ENCODE measurements at regions not wholly inside any gene's neighbourhood (a gene's known extent, or its start where the extent isn't known, plus 50 kb on each side); places are given as distances from the start of the nearest gene placed in this dataset.

DNA sequence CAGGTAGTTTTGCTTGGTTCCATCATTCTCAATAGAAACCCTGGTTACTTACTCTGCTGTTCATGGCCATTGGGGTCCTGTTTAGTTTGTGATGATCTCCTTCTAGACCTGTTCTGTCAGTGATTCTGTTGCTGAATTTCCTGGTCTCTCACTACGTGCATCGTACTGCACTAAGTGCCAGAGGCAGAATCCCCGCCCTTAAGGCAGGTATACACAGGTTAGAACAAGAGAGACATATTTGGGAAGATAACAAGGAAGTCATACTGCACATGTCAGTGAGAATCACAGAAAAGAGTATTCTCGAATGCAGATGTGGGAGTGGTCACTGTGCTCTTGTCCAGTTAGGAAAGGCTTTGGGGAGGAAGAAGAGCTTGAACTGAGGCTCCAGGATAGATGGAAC is 148.1 kb upstream of the MYLIP start:
- Histone ChIP-seq H3K27ac (ENCODE audit: low read length) (no peak overlapping the region), H3K9me3 (ENCODE audit: control insufficient read depth, insufficient read depth, low read length) (no peaks in the 10 kb centered on the region), H3K4me3 (ENCODE audit: low read length) (no peak overlapping the region), H3K36me3 (ENCODE audit: control insufficient read depth, insufficient read depth, low read length) (no peaks in the 10 kb centered on the region), H3K27me3 (ENCODE audit: control insufficient read depth, insufficient read depth, low read length) (no peaks in the 10 kb centered on the region), H3K4me1 (ENCODE audit: control insufficient read depth, insufficient read depth, low read length) (no peaks in the 10 kb centered on the region)
- DNase-seq (ENCODE audit: low read depth, low spot score), result no peak
- no CpG with 5 or more reads among the region's 4 CpGs for WGBS (ENCODE audit: insufficient coverage, insufficient read length)

DNA sequence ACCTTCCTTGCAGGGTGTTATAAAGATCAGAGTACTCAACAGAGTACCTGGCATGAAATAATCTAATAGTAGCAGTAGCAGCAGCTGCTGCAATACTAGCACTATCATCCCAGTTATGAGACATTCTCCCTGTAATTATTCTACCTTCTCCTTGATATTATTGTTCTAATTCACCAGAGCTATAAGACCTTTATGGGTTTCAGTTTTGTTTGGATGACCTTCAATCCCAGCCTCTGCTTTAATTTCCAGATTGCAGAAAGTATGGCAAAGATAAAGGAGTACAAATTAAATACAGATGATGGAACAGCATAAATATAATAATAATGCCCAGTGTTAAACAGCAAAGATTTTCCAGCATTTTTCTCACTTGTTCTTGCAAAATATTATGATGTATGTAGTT is 150.5 kb upstream of the MYLIP start:
- Histone ChIP-seq H3K27ac (ENCODE audit: low read length) (no peak overlapping the region), H3K27me3 (ENCODE audit: control insufficient read depth, insufficient read depth, low read length) (no peaks in the 10 kb centered on the region), H3K4me3 (ENCODE audit: low read length) (no peak overlapping the region), H3K4me1 (ENCODE audit: control insufficient read depth, insufficient read depth, low read length) (no peaks in the 10 kb centered on the region), H3K9me3 (ENCODE audit: control insufficient read depth, insufficient read depth, low read length) (no peaks in the 10 kb centered on the region), H3K36me3 (ENCODE audit: control insufficient read depth, insufficient read depth, low read length) (no peaks in the 10 kb centered on the region)
- DNase-seq (ENCODE audit: low read depth, low spot score), result no peak

DNA sequence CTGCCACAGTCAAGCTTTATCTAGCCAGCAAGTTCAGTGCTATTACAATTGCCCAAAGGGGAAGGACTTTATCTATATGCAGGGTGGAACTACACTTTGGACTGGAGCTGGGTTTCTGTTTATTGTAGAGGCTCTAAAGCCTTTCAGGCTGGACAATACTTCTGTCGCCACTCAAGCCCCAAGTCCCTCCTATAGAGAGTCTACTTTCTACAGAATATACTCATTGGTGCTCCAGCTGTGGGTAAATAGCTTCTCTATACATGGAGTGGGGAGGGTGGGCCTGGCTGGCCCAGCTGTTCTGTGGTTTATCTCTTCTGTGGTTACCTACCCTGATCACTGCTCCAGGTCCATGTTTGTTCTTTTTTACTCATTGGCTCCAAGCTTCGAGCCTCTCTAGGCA is 151.8 kb upstream of the MYLIP start:
- Histone ChIP-seq H3K27ac (ENCODE audit: low read length) (no peak overlapping the region), H3K36me3 (ENCODE audit: control insufficient read depth, insufficient read depth, low read length) (no peaks in the 10 kb centered on the region), H3K4me1 (ENCODE audit: control insufficient read depth, insufficient read depth, low read length) (no peaks in the 10 kb centered on the region), H3K27me3 (ENCODE audit: control insufficient read depth, insufficient read depth, low read length) (no peaks in the 10 kb centered on the region), H3K9me3 (ENCODE audit: control insufficient read depth, insufficient read depth, low read length) (no peaks in the 10 kb centered on the region), H3K4me3 (ENCODE audit: low read length) (no peak overlapping the region)
- WGBS (ENCODE audit: insufficient coverage, insufficient read length), result no CpG with 5 or more reads among the region's 2 CpGs
- DNase-seq (ENCODE audit: low read depth, low spot score), result no peak

DNA sequence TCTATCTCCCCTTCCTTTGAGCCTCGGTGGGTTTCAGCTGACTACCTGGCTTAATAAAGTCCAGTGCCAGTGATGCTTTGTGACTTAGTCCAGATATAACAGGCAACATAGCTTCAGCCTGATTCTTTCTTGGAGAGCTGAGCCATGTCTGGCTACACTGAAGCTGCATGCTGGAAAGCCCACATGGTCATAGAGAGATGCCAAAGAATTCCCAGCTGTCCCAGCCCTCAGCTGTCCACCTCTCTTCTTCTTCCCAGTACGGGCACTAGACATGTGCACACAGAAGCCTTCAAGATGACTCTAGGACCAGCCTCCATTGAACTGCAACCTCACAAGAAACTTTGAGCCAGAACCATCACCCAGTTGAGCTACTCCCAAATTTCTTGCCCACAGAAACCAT is 154.1 kb upstream of the MYLIP start:
- Histone ChIP-seq H3K4me1 (ENCODE audit: control insufficient read depth, insufficient read depth, low read length) (no peaks in the 10 kb centered on the region), H3K9me3 (ENCODE audit: control insufficient read depth, insufficient read depth, low read length) (no peaks in the 10 kb centered on the region), H3K27me3 (ENCODE audit: control insufficient read depth, insufficient read depth, low read length) (no peaks in the 10 kb centered on the region), H3K4me3 (ENCODE audit: low read length) (no peak overlapping the region), H3K27ac (ENCODE audit: low read length) (no peak overlapping the region), H3K36me3 (ENCODE audit: control insufficient read depth, insufficient read depth, low read length) (no peaks in the 10 kb centered on the region)
- DNase-seq (ENCODE audit: low read depth, low spot score), result no peak
- no CpG with 5 or more reads among the region's 2 CpGs for WGBS (ENCODE audit: insufficient coverage, insufficient read length)

DNA sequence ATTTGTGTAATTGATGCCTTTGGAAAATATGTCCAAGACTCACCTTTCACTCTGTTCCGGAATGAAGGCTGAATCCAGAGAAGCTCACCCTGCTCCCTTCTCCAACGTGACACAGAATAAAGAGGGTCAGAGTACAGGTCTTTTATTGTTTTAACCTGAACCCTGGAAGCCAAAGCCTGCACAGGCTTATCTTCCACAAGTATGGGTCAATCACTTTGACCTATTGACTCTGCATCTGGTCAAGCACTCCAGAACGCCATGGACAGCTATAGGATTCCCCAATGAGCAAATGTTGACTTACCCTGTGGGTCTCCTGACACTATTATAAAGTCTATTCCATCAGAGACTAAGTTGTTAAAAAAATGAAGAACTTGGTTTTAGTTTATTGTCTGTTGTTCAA is 158.4 kb upstream of the MYLIP start:
- no CpG with 5 or more reads among the region's 3 CpGs for WGBS (ENCODE audit: insufficient coverage, insufficient read length)
- Histone ChIP-seq H3K4me1 (ENCODE audit: control insufficient read depth, insufficient read depth, low read length) (no peaks in the 10 kb centered on the region), H3K9me3 (ENCODE audit: control insufficient read depth, insufficient read depth, low read length) (no peaks in the 10 kb centered on the region), H3K4me3 (ENCODE audit: low read length) (no peak overlapping the region), H3K27ac (ENCODE audit: low read length) (no peak overlapping the region), H3K27me3 (ENCODE audit: control insufficient read depth, insufficient read depth, low read length) (no peaks in the 10 kb centered on the region), H3K36me3 (ENCODE audit: control insufficient read depth, insufficient read depth, low read length) (no peaks in the 10 kb centered on the region)
- no peak for DNase-seq (ENCODE audit: low read depth, low spot score)

DNA sequence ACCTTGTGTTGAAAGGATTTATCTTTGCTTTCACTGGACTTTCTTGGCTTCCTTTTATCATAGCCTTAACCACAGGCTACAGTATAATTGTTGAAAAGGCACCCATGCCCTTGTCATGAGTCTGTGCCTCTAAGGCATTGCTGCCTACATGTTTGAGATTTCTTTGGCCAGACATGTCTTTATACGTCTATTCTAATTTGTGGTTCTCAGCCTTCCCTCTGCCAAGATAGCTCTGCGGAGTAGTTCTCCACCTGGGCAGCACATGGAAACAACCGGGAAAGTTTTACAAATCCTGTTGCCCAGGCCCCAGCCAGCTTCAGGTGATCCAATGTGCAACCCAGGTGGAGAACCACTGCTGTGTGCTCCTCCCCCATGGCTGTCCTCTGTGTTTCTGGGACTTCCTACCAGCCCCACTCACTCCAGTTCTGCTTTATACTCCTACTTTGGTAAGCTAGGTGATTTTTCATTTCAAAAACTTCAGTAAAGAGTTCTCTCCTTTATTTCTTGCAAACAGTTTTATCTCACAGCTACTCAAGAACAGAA is 159.6 kb upstream of the MYLIP start:
- Histone ChIP-seq H3K36me3 (ENCODE audit: control insufficient read depth, insufficient read depth, low read length) (no peaks in the 10 kb centered on the region), H3K27me3 (ENCODE audit: control insufficient read depth, insufficient read depth, low read length) (no peaks in the 10 kb centered on the region), H3K9me3 (ENCODE audit: control insufficient read depth, insufficient read depth, low read length) (no peaks in the 10 kb centered on the region), H3K27ac (ENCODE audit: low read length) (no peak overlapping the region), H3K4me1 (ENCODE audit: control insufficient read depth, insufficient read depth, low read length) (no peaks in the 10 kb centered on the region), H3K4me3 (ENCODE audit: low read length) (no peak overlapping the region)
- DNase-seq (ENCODE audit: low read depth, low spot score), result no peak
- no CpG with 5 or more reads among the region's 3 CpGs for WGBS (ENCODE audit: insufficient coverage, insufficient read length)

GRCh38 chr6:15968519-15968918 is 160.4 kb upstream of the MYLIP start:
- Histone ChIP-seq H3K27me3 (ENCODE audit: control insufficient read depth, insufficient read depth, low read length) (no peaks in the 10 kb centered on the region), H3K27ac (ENCODE audit: low read length) (no peak overlapping the region), H3K36me3 (ENCODE audit: control insufficient read depth, insufficient read depth, low read length) (no peaks in the 10 kb centered on the region), H3K4me1 (ENCODE audit: control insufficient read depth, insufficient read depth, low read length) (no peaks in the 10 kb centered on the region), H3K4me3 (ENCODE audit: low read length) (no peak overlapping the region), H3K9me3 (ENCODE audit: control insufficient read depth, insufficient read depth, low read length) (no peaks in the 10 kb centered on the region)
- DNase-seq (ENCODE audit: low read depth, low spot score), result no peak
- no CpG with 5 or more reads among the region's 3 CpGs for WGBS (ENCODE audit: insufficient coverage, insufficient read length)

DNA sequence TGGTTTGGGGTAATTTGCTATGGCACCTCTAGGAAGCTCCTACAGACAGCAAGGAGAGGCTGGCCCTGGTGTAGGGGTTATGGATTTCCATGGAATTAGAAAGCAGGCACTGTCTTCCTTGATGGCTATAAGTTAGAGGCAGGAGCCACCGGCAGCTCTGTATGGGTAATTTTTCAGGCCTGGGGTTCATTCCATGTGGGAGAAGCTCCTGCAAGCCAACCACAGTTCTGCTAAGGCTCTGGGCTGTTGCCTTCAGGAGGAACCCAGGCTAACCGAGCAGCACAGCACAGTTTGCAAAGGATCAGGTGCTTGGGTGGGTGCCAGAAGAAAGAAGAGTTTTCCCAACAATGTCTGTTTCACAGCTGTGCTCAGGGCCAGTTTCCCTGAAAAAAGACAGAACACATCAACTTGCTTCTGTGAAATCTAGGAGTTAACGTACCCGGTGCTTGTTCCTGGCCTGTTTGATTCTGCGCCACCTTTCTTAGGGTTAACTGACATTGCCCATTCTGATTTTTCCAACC is 162.8 kb upstream of the MYLIP start:
- H3K4me1 ChIP-seq (ENCODE audit: control insufficient read depth, insufficient read depth, low read length), result no peaks in the 10 kb centered on the region; the same call in 1 of the 2 replicates
- no CpG with 5 or more reads among the region's 5 CpGs for WGBS (ENCODE audit: insufficient coverage, insufficient read length)
- no peak for DNase-seq (ENCODE audit: low read depth, low spot score)
- no peaks in the 10 kb centered on the region for H3K36me3 ChIP-seq (ENCODE audit: control insufficient read depth, insufficient read depth, low read length)
- H3K9me3 ChIP-seq (ENCODE audit: control insufficient read depth, insufficient read depth, low read length), result no peaks in the 10 kb centered on the region
- no peaks in the 10 kb centered on the region for H3K27me3 ChIP-seq (ENCODE audit: control insufficient read depth, insufficient read depth, low read length)
- H3K27ac ChIP-seq (ENCODE audit: low read length), result no peak overlapping the region
- H3K4me3 ChIP-seq (ENCODE audit: low read length), result no peak overlapping the region

DNA sequence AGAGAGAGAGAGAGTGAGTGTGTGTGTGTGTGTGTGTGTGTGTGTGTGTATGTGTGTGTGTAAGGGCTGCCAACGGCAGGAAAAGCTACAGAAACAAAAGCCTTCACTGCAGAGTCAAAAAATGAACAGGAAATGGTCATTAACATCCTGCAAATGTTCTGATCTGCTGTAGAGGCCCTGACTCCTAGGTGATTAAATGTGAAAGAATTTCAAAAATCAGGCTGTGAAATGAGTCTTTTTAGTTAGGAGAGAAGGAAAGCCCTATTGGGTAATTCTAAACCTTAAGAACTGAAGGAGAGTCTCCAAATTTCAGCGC is 166.5 kb upstream of the MYLIP start:
- no peak overlapping the region for H3K27ac ChIP-seq (ENCODE audit: low read length)
- no peaks in the 10 kb centered on the region for H3K9me3 ChIP-seq (ENCODE audit: control insufficient read depth, insufficient read depth, low read length)
- H3K4me1 ChIP-seq (ENCODE audit: control insufficient read depth, insufficient read depth, low read length), result no peaks in the 10 kb centered on the region; the same call in 1 of the 2 replicates
- no peak overlapping the region for H3K4me3 ChIP-seq (ENCODE audit: low read length)
- DNase-seq (ENCODE audit: low read depth, low spot score), result no peak
- no peaks in the 10 kb centered on the region for H3K36me3 ChIP-seq (ENCODE audit: control insufficient read depth, insufficient read depth, low read length)
- H3K27me3 ChIP-seq (ENCODE audit: control insufficient read depth, insufficient read depth, low read length), result no peaks in the 10 kb centered on the region
- WGBS (ENCODE audit: insufficient coverage, insufficient read length), result no CpG with 5 or more reads among the region's 2 CpGs

GRCh38 chr6:15961635-15962448 is 167.0 kb upstream of the MYLIP start:
- Histone ChIP-seq H3K27me3 (ENCODE audit: control insufficient read depth, insufficient read depth, low read length) (no peaks in the 10 kb centered on the region), H3K36me3 (ENCODE audit: control insufficient read depth, insufficient read depth, low read length) (no peaks in the 10 kb centered on the region), H3K4me1 (ENCODE audit: control insufficient read depth, insufficient read depth, low read length) (no peaks in the 10 kb centered on the region; the same call in 1 of the 2 replicates), H3K27ac (ENCODE audit: low read length) (no peak overlapping the region), H3K9me3 (ENCODE audit: control insufficient read depth, insufficient read depth, low read length) (no peaks in the 10 kb centered on the region), H3K4me3 (ENCODE audit: low read length) (no peak overlapping the region)
- no peak for DNase-seq (ENCODE audit: low read depth, low spot score)
- WGBS (ENCODE audit: insufficient coverage, insufficient read length), result no CpG with 5 or more reads among the region's 3 CpGs

Measured in iPS DF 6.9 (cell line).